Upper lobe of left lung (tissue), 4 donors: ENCODE measurements at regions not wholly inside any gene's neighbourhood (a gene's known extent, or its start where the extent isn't known, plus 50 kb on each side); places are given as distances from the start of the nearest gene placed in this dataset.

Experiments used
- CTCF ChIP-seq, 6 experiments: fragments of 450-650 bp in 4 of 6; fragments of 200-600 bp in 2 of 6; sonication (generic) in 2 of 6; IDR thresholded peaks; one replicate each; pipeline ENCODE4 v1.5.1; 2016 to 2019; ENCODE audit warnings: antibody characterized with exemption in 6 of 6
- EP300 ChIP-seq, 4 donors: sonication (generic); formaldehyde crosslinking; IDR thresholded peaks; one replicate each; pipeline ENCODE4 v1.5.1; 2017; ENCODE audit warnings: antibody characterized with exemption in 4 of 4, control low read depth in 2 of 4
- POLR2A ChIP-seq, 4 donors: fragments of 450-650 bp; IDR thresholded peaks; one replicate each; pipeline ENCODE4 v1.5.1; 2016 to 2017; ENCODE audit warnings: antibody characterized with exemption in 4 of 4, mild to moderate bottlenecking in 2 of 4
- POLR2AphosphoS5 ChIP-seq, 2 donors: sonication (generic); formaldehyde crosslinking; IDR thresholded peaks; one replicate each; pipeline ENCODE4 v1.5.1; 2017; ENCODE audit warnings: antibody characterized with exemption in 2 of 2

- TF ChIP-seq CTCF (IDR thresholded peaks at IDR 0.05), result no peak
- TF ChIP-seq POLR2AphosphoS5 (IDR thresholded peaks at IDR 0.05), result no peak
- no peak for TF ChIP-seq POLR2A (IDR thresholded peaks at IDR 0.05)
- TF ChIP-seq EP300 (IDR thresholded peaks at IDR 0.05), result no peak
Measured at GRCh38 chr9:11001546-11001945, 388.7 kb upstream of the PTPRD start.
